ENCODE measurements at regions not wholly inside any gene's neighbourhood (a gene's known extent, or its start where the extent isn't known, plus 50 kb on each side); places are given as distances from the start of the nearest gene placed in this dataset.

DNA sequence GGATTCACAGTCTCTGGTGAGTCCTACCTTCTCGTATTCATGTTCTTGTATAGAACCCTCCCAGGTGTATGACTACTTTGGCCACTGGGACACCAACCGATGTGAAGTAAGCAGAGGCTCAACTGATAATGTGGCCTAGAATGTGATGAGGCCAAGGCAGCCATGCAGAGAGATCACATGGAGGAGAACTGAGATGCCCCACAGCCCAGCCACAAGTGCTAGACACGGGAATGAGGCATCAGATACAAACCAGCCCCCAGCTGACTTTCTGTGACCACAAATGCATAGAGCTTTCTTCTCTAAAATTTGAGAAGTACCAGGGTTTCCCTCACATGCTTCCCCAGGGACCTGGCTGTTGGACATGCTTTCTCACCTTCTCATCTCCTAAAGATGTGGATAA lies 375.7 kb downstream of the CCSER2 start:
- no peak overlapping the region for H2AFZ ChIP-seq (ENCODE audit: insufficient read depth, low read length, poor library complexity)
- H3K9ac ChIP-seq (ENCODE audit: low read length), result no peak overlapping the region
- peaks cover 2% of the 10 kb centered on the region for H3K9me3 ChIP-seq (ENCODE audit: insufficient read depth, low read depth, low read length)
- H2BK12ac ChIP-seq (ENCODE audit: low read length), result no peak overlapping the region
- H3K23ac ChIP-seq (ENCODE audit: low read length), result no peak overlapping the region
- H4K91ac ChIP-seq (ENCODE audit: low read depth, low read length), result no peak overlapping the region
- DNase-seq, result no peak
- no peak overlapping the region for H3K4me2 ChIP-seq (ENCODE audit: low read length)
- H3K79me2 ChIP-seq (ENCODE audit: control insufficient read depth, insufficient read depth, low read length, poor library complexity), result no peaks in the 10 kb centered on the region
- no peak overlapping the region for H2BK120ac ChIP-seq (ENCODE audit: insufficient read depth, low read length, poor library complexity)
- no peaks in the 10 kb centered on the region for H3K79me1 ChIP-seq (ENCODE audit: low read length)
- H3K4me3 ChIP-seq (ENCODE audit: low read depth, low read length), result no peak overlapping the region
- H4K8ac ChIP-seq (ENCODE audit: low read depth, low read length), result no peak overlapping the region
- no peaks in the 10 kb centered on the region for H3K36me3 ChIP-seq (ENCODE audit: control insufficient read depth in 1 of 2, insufficient read depth in 2 of 2, low read length in 2 of 2)
- no peak overlapping the region for H4K12ac ChIP-seq (ENCODE audit: low read depth, low read length)
- H3K14ac ChIP-seq (ENCODE audit: low read length), result no peak overlapping the region
- no peak overlapping the region for H2BK5ac ChIP-seq (ENCODE audit: low read depth, low read length, poor library complexity)
- H3K4ac ChIP-seq (ENCODE audit: low read depth, low read length), result no peak overlapping the region
- WGBS (ENCODE audit: extremely low coverage, insufficient coverage, insufficient read length), result no CpG with 5 or more reads among the region's 3 CpGs
- H3K27me3 ChIP-seq (ENCODE audit: insufficient read depth, low read length), result no peaks in the 10 kb centered on the region
- H3K18ac ChIP-seq (ENCODE audit: low read length), result no peak overlapping the region
- peaks cover 0 to 6% of the 10 kb centered on the region in 2 experiments for H3K4me1 ChIP-seq (ENCODE audit: control insufficient read depth in 1 of 2, insufficient read depth in 2 of 2, low read length in 2 of 2)
- no peak overlapping the region for H2AK5ac ChIP-seq (ENCODE audit: low read length)
- H3K27ac ChIP-seq (ENCODE audit: low read depth, low read length), result no peak overlapping the region

DNA sequence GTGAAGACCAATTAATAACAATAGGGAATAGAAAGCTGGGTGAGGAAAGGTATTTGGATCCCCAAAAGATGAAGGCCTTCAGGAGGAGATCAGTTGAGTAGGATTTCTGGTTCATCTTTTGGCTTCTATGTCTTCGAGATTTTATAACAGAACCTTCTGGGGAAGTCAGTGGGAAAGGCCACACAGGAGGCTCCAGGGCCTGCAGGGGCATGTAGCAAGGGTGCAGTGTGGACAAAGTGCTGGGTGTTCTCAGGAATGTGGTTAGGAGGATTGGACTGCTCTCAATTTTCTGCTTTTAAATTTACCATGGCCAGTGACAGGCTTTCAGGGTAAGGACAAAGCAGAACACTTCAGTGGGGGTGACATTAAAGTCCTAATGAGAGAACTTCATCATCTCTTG lies 378.0 kb downstream of the CCSER2 start:
- H3K79me2 ChIP-seq (ENCODE audit: control insufficient read depth, insufficient read depth, low read length, poor library complexity), result no peaks in the 10 kb centered on the region
- H3K4me1 ChIP-seq (ENCODE audit: control insufficient read depth in 1 of 2, insufficient read depth in 2 of 2, low read length in 2 of 2), result peaks cover 0 to 6% of the 10 kb centered on the region in 2 experiments
- H2BK5ac ChIP-seq (ENCODE audit: low read depth, low read length, poor library complexity), result no peak overlapping the region
- no CpG with 5 or more reads among the region's 1 CpG for WGBS (ENCODE audit: extremely low coverage, insufficient coverage, insufficient read length)
- H4K8ac ChIP-seq (ENCODE audit: low read depth, low read length), result no peak overlapping the region
- H3K36me3 ChIP-seq (ENCODE audit: control insufficient read depth in 1 of 2, insufficient read depth in 2 of 2, low read length in 2 of 2), result no peaks in the 10 kb centered on the region
- H3K79me1 ChIP-seq (ENCODE audit: low read length), result no peaks in the 10 kb centered on the region
- no peaks in the 10 kb centered on the region for H3K27me3 ChIP-seq (ENCODE audit: insufficient read depth, low read length)
- no peak overlapping the region for H3K27ac ChIP-seq (ENCODE audit: low read depth, low read length)
- no peak overlapping the region for H3K9ac ChIP-seq (ENCODE audit: low read length)
- no peak overlapping the region for H3K4me3 ChIP-seq (ENCODE audit: low read depth, low read length)
- H3K18ac ChIP-seq (ENCODE audit: low read length), result no peak overlapping the region
- no peak overlapping the region for H3K23ac ChIP-seq (ENCODE audit: low read length)
- no peak overlapping the region for H3K14ac ChIP-seq (ENCODE audit: low read length)
- H2AK5ac ChIP-seq (ENCODE audit: low read length), result no peak overlapping the region
- H3K4me2 ChIP-seq (ENCODE audit: low read length), result no peak overlapping the region
- H4K12ac ChIP-seq (ENCODE audit: low read depth, low read length), result no peak overlapping the region
- H2BK120ac ChIP-seq (ENCODE audit: insufficient read depth, low read length, poor library complexity), result no peak overlapping the region
- no peak for DNase-seq
- no peak overlapping the region for H2BK12ac ChIP-seq (ENCODE audit: low read length)
- H4K91ac ChIP-seq (ENCODE audit: low read depth, low read length), result no peak overlapping the region
- H2AFZ ChIP-seq (ENCODE audit: insufficient read depth, low read length, poor library complexity), result no peak overlapping the region
- no peak overlapping the region for H3K4ac ChIP-seq (ENCODE audit: low read depth, low read length)
- H3K9me3 ChIP-seq (ENCODE audit: insufficient read depth, low read depth, low read length), result no peaks in the 10 kb centered on the region

DNA sequence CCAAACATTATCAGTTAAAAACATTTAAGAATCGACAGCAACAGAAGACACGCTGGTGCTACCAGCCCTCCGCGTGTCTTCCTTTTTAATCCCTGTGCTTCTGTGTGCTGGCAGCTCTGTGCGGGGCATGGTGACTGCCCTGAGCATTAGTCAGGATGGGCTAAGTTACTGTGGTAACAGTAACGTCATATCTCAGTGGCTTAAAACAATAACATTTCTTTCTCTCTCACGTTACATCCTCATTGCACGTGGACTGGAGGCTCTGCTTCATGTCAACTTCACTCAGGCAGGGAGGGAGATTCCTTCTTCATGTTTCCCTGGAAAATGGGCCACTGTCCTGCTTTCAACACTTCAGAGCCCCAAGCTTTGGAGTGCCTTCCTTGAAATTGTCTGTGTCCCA lies 378.5 kb downstream of the CCSER2 start:
- H3K4me1 ChIP-seq (ENCODE audit: control insufficient read depth in 1 of 2, insufficient read depth in 2 of 2, low read length in 2 of 2), result peaks cover 0 to 6% of the 10 kb centered on the region in 2 experiments
- no peak for DNase-seq
- WGBS (ENCODE audit: extremely low coverage, insufficient coverage, insufficient read length), result no CpG with 5 or more reads among the region's 8 CpGs

DNA sequence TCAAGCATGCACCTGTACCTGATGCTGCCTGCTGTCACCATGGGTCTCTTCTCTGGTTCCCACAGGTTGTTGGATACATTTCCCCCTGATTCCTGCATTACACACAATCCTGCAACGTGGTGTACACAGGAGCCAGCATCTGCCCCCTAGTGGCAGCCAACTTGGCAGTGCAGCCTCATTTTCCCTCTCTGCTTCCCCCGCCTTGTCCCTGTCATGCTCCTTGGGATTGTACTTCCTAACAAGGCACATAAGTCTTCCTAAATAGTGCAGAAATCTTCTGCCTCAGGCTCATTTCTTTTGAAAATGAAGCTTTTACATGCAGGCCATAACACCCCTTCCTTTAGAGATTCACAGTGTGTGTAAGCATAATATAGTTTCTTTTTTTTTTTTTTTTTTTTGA lies 387.5 kb downstream of the CCSER2 start:
- Histone ChIP-seq H3K14ac (ENCODE audit: low read length) (no peak overlapping the region), H3K27ac (ENCODE audit: low read depth, low read length) (no peak overlapping the region), H3K23ac (ENCODE audit: low read length) (no peak overlapping the region), H4K91ac (ENCODE audit: low read depth, low read length) (no peak overlapping the region), H3K79me1 (ENCODE audit: low read length) (no peaks in the 10 kb centered on the region), H2BK120ac (ENCODE audit: insufficient read depth, low read length, poor library complexity) (no peak overlapping the region), H2AFZ (ENCODE audit: insufficient read depth, low read length, poor library complexity) (no peak overlapping the region), H3K9me3 (ENCODE audit: insufficient read depth, low read depth, low read length) (no peaks in the 10 kb centered on the region), H3K4me1 (ENCODE audit: control insufficient read depth in 1 of 2, insufficient read depth in 2 of 2, low read length in 2 of 2) (no peaks in the 10 kb centered on the region), H3K36me3 (ENCODE audit: control insufficient read depth in 1 of 2, insufficient read depth in 2 of 2, low read length in 2 of 2) (no peaks in the 10 kb centered on the region), H3K18ac (ENCODE audit: low read length) (no peak overlapping the region), H4K8ac (ENCODE audit: low read depth, low read length) (no peak overlapping the region), H4K12ac (ENCODE audit: low read depth, low read length) (no peak overlapping the region), H3K27me3 (ENCODE audit: insufficient read depth, low read length) (no peaks in the 10 kb centered on the region), H2BK12ac (ENCODE audit: low read length) (no peak overlapping the region), H3K79me2 (ENCODE audit: control insufficient read depth, insufficient read depth, low read length, poor library complexity) (no peaks in the 10 kb centered on the region), H3K4me3 (ENCODE audit: low read depth, low read length) (no peak overlapping the region), H2BK5ac (ENCODE audit: low read depth, low read length, poor library complexity) (no peak overlapping the region), H3K4me2 (ENCODE audit: low read length) (no peak overlapping the region), H2AK5ac (ENCODE audit: low read length) (no peak overlapping the region), H3K4ac (ENCODE audit: low read depth, low read length) (no peak overlapping the region), H3K9ac (ENCODE audit: low read length) (no peak overlapping the region)
- DNase-seq, result peak; percentile 48 to 80
- WGBS (ENCODE audit: extremely low coverage, insufficient coverage, insufficient read length), result no CpG with 5 or more reads among the region's 2 CpGs

More for the DNA sequence above, 378.5 kb downstream of the CCSER2 start:
- no peak overlapping the region for H2BK120ac ChIP-seq (ENCODE audit: insufficient read depth, low read length, poor library complexity)
- H3K4me3 ChIP-seq (ENCODE audit: low read depth, low read length), result no peak overlapping the region
- no peaks in the 10 kb centered on the region for H3K79me2 ChIP-seq (ENCODE audit: control insufficient read depth, insufficient read depth, low read length, poor library complexity)
- no peak overlapping the region for H2AFZ ChIP-seq (ENCODE audit: insufficient read depth, low read length, poor library complexity)
- H3K27me3 ChIP-seq (ENCODE audit: insufficient read depth, low read length), result no peaks in the 10 kb centered on the region
- no peak overlapping the region for H4K8ac ChIP-seq (ENCODE audit: low read depth, low read length)
- no peak overlapping the region for H2BK5ac ChIP-seq (ENCODE audit: low read depth, low read length, poor library complexity)
- H2AK5ac ChIP-seq (ENCODE audit: low read length), result no peak overlapping the region
- H4K91ac ChIP-seq (ENCODE audit: low read depth, low read length), result no peak overlapping the region
- H3K27ac ChIP-seq (ENCODE audit: low read depth, low read length), result no peak overlapping the region
- H3K36me3 ChIP-seq (ENCODE audit: control insufficient read depth in 1 of 2, insufficient read depth in 2 of 2, low read length in 2 of 2), result no peaks in the 10 kb centered on the region
- no peak overlapping the region for H3K4ac ChIP-seq (ENCODE audit: low read depth, low read length)
- no peak overlapping the region for H3K18ac ChIP-seq (ENCODE audit: low read length)
- no peak overlapping the region for H3K9ac ChIP-seq (ENCODE audit: low read length)
- no peak overlapping the region for H3K23ac ChIP-seq (ENCODE audit: low read length)
- H3K4me2 ChIP-seq (ENCODE audit: low read length), result no peak overlapping the region
- H3K9me3 ChIP-seq (ENCODE audit: insufficient read depth, low read depth, low read length), result no peaks in the 10 kb centered on the region
- H3K14ac ChIP-seq (ENCODE audit: low read length), result no peak overlapping the region
- H3K79me1 ChIP-seq (ENCODE audit: low read length), result no peaks in the 10 kb centered on the region
- no peak overlapping the region for H2BK12ac ChIP-seq (ENCODE audit: low read length)
- no peak overlapping the region for H4K12ac ChIP-seq (ENCODE audit: low read depth, low read length)
